ENCODE measurements at regions not wholly inside any gene's neighbourhood (a gene's known extent, or its start where the extent isn't known, plus 50 kb on each side); places are given as distances from the start of the nearest gene placed in this dataset.

GRCh38 chrX:41033299-41033698 is 51.9 kb upstream of the USP9X start:
- TF ChIP-seq POLR2A (IDR thresholded peaks at IDR 0.05; ENCODE audit: low read depth, low read length) (no peak), POLR2AphosphoS5 (IDR thresholded peaks at IDR 0.05; ENCODE audit: low read depth, low read length) (no peak), TAF1 (IDR thresholded peaks at IDR 0.05; ENCODE audit: borderline replicate concordance, low read depth, low read length) (no peak)

All from GM12892 (cell line).